Natural killer cell (primary cell): ENCODE measurements at regions not wholly inside any gene's neighbourhood (a gene's known extent, or its start where the extent isn't known, plus 50 kb on each side); places are given as distances from the start of the nearest gene placed in this dataset.

Experiments used
- ATAC-seq, 3 donors: fragments of 150-1000 bp in 2 of 3; fragments of 200-7000 bp in 1 of 3; cut with Tn5 transposase; 1 replicate in 1 of 3; 2 replicates in 2 of 3; pipeline ENCODE4 v1.10.0; 2021; ENCODE audit warnings: mild to moderate bottlenecking in 2 of 3, moderate library complexity in 2 of 3
- DNase-seq, 2 donors: peaks; one replicate each; pipeline versions ENCODE4 v3.0.0 to v3.0.0-alpha.2; 2013 to 2021; ENCODE audit warnings: mixed read lengths in 1 of 2
- H3K27ac ChIP-seq: one replicate; pipeline ENCODE4 v1.5.1; 2013; ENCODE audit warnings: mild to moderate bottlenecking, low read length
- H3K27me3 ChIP-seq: one replicate; pipeline ENCODE4 v1.6.1; 2013; ENCODE audit warnings: low read length; ENCODE audit not compliant: control insufficient read depth, insufficient read depth
- H3K36me3 ChIP-seq: one replicate; pipeline ENCODE4 v1.6.1; 2013; ENCODE audit warnings: low read length; ENCODE audit not compliant: control insufficient read depth, insufficient read depth
- H3K4me1 ChIP-seq: one replicate; pipeline ENCODE4 v1.6.1; 2013; ENCODE audit warnings: low read length; ENCODE audit not compliant: control insufficient read depth, insufficient read depth
- H3K4me3 ChIP-seq: one replicate; pipeline ENCODE4 v1.5.1; 2013; ENCODE audit warnings: low read length
- H3K9me3 ChIP-seq: one replicate; pipeline ENCODE4 v1.6.1; 2013; ENCODE audit warnings: low read length; ENCODE audit not compliant: control insufficient read depth, insufficient read depth
- H3K27ac Mint-ChIP-seq, 2 donors: one replicate each; pipeline ENCODE4 v1.8.0; 2022; ENCODE audit warnings: mild to moderate bottlenecking in 2 of 2, mixed read lengths in 2 of 2, moderate library complexity in 1 of 2
- H3K27me3 Mint-ChIP-seq, 2 donors: one replicate each; pipeline ENCODE4 v1.8.0; 2022; ENCODE audit warnings: low read depth in 2 of 2, mixed read lengths in 2 of 2
- H3K36me3 Mint-ChIP-seq: one replicate; pipeline ENCODE4 v1.8.0; 2022; ENCODE audit warnings: mixed read lengths
- H3K4me1 Mint-ChIP-seq, 2 donors: one replicate each; pipeline ENCODE4 v1.8.0; 2022; ENCODE audit warnings: mixed read lengths in 2 of 2
- H3K4me3 Mint-ChIP-seq: one replicate; pipeline ENCODE4 v1.8.0; 2022; ENCODE audit warnings: mild to moderate bottlenecking, moderate library complexity, mixed read lengths
- H3K9me3 Mint-ChIP-seq, 2 donors: one replicate each; pipeline ENCODE4 v1.8.0; 2022; ENCODE audit warnings: mixed read lengths in 2 of 2
- WGBS: methylation state at CpG from one replicate; pipeline ENCODE4 v1.1.7; 2013; ENCODE audit warnings: missing lambda C conversion rate; ENCODE audit not compliant: insufficient coverage; 5-methylcytosine and 5-hydroxymethylcytosine counted together
- intact Hi-C: fragments of 100-400 bp; cut with micrococcal nuclease; formaldehyde crosslinking; loops from one replicate; pipeline ENCODE4 v1.14.2; 2022
- TF ChIP-seq, protein P1 (sequence below): fragments of 200-600 bp; IDR thresholded peaks from one replicate; pipeline ENCODE4 v1.8.0; 2022; ENCODE audit warnings: antibody characterized with exemption

DNA sequence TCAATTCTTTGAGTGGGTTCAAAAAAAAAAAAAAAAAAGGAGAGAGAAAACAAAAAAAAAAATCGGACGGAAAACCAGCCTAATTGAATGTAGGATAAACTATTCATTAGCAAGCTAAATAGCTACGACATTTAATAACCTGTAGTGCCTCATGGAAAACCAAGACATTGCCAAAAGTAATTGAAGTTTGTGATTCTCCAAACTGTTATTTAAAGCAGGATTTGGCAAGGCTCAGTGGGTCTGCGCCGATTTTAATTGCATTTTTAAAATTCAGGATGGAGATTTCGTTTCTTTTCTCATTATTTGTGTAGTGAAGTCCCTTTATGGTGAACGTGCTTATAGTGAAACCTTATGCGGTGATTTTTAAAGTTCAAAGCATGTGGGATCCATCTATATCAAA, 127.2 kb upstream of the NFIB start:
- no peaks in the 10 kb centered on the region for H3K4me1 Mint-ChIP-seq
- H3K4me3 Mint-ChIP-seq: no peak overlapping the region
- H3K27ac ChIP-seq: no peak overlapping the region
- TF ChIP-seq, protein P1, sequence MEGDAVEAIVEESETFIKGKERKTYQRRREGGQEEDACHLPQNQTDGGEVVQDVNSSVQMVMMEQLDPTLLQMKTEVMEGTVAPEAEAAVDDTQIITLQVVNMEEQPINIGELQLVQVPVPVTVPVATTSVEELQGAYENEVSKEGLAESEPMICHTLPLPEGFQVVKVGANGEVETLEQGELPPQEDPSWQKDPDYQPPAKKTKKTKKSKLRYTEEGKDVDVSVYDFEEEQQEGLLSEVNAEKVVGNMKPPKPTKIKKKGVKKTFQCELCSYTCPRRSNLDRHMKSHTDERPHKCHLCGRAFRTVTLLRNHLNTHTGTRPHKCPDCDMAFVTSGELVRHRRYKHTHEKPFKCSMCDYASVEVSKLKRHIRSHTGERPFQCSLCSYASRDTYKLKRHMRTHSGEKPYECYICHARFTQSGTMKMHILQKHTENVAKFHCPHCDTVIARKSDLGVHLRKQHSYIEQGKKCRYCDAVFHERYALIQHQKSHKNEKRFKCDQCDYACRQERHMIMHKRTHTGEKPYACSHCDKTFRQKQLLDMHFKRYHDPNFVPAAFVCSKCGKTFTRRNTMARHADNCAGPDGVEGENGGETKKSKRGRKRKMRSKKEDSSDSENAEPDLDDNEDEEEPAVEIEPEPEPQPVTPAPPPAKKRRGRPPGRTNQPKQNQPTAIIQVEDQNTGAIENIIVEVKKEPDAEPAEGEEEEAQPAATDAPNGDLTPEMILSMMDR: no peak
- H3K27me3 ChIP-seq: no peaks in the 10 kb centered on the region
- WGBS: 96% methylated on average over 4 of the region's 8 CpGs
- no peak overlapping the region for H3K27ac Mint-ChIP-seq
- no peaks in the 10 kb centered on the region for H3K4me1 ChIP-seq
- H3K36me3 Mint-ChIP-seq: no peaks in the 10 kb centered on the region
- intact Hi-C loops: no loop called here
- no peaks in the 10 kb centered on the region for H3K9me3 Mint-ChIP-seq
- H3K36me3 ChIP-seq: no peaks in the 10 kb centered on the region
- H3K4me3 ChIP-seq: no peak overlapping the region
- ATAC-seq (no peak), DNase-seq (no peak)
- H3K9me3 ChIP-seq: no peaks in the 10 kb centered on the region
- H3K27me3 Mint-ChIP-seq: peaks cover 0 to 4% of the 10 kb centered on the region in 2 donors

DNA sequence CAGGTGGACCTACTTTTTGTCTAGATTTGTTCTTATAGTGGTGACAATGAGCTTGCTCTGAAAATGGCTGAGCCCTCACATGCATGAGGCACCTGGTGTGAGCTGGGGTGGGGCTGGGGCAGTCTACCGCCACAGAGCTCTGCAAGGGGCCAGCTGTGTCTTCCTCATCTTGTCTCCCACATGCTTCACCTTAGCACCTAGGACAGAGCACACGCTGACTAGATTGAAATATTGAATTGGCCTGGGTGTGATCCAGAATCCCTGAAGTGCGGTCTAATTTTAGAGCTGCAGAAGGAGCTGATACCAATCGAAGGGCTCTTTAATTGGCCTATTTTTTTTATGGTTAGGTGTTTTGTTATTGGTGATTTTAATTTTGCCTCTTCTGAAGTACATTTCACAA, 126.1 kb upstream of the NFIB start:
- Histone ChIP-seq H3K4me3 (no peak overlapping the region), H3K27me3 (no peaks in the 10 kb centered on the region), H3K9me3 (no peaks in the 10 kb centered on the region), H3K27ac (no peak overlapping the region), H3K36me3 (no peaks in the 10 kb centered on the region), H3K4me1 (no peaks in the 10 kb centered on the region)
- TF ChIP-seq, protein P1: no peak
- no peaks in the 10 kb centered on the region for H3K4me1 Mint-ChIP-seq
- no peaks in the 10 kb centered on the region for H3K9me3 Mint-ChIP-seq
- H3K4me3 Mint-ChIP-seq: no peak overlapping the region
- DNase-seq: no peak
- H3K27ac Mint-ChIP-seq: no peak overlapping the region
- intact Hi-C loops: no loop called here
- WGBS: 87% methylated on average over 3 of the region's 4 CpGs
- H3K27me3 Mint-ChIP-seq: peaks cover 0 to 4% of the 10 kb centered on the region in 2 donors
- no peak for ATAC-seq
- H3K36me3 Mint-ChIP-seq: no peaks in the 10 kb centered on the region

DNA sequence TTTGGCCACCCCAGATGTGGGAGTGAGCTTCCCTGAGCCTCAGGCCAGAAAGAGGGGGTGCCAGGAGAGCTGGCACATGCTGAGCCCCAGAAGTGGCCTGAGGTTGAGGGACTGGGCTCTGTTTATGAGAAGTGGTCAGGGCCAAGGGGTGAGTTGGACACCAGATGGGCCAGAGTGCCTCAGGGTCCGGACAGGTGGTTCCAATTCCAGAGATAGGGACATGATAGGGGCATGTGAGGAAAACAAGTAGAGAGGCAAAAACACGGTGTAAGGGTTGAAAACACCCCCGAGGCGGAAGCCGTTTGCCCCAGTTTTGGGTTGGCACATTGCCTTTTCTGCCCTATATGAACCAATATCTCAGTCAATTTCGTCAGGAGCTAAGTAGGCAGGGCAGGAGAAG, 125.6 kb upstream of the NFIB start:
- 83% methylated on average over 6 of the region's 6 CpGs for WGBS
- peaks cover 0 to 4% of the 10 kb centered on the region in 2 donors for H3K27me3 Mint-ChIP-seq
- no peaks in the 10 kb centered on the region for H3K36me3 Mint-ChIP-seq
- TF ChIP-seq, protein P1: no peak
- no peak overlapping the region for H3K27ac Mint-ChIP-seq
- H3K9me3 ChIP-seq: no peaks in the 10 kb centered on the region
- H3K9me3 Mint-ChIP-seq: no peaks in the 10 kb centered on the region
- intact Hi-C loops: no loop called here
- no peak overlapping the region for H3K4me3 ChIP-seq
- DNase-seq (no peak), ATAC-seq (no peak)
- no peaks in the 10 kb centered on the region for H3K27me3 ChIP-seq
- no peaks in the 10 kb centered on the region for H3K4me1 ChIP-seq
- no peaks in the 10 kb centered on the region for H3K36me3 ChIP-seq
- H3K4me1 Mint-ChIP-seq: no peaks in the 10 kb centered on the region
- no peak overlapping the region for H3K4me3 Mint-ChIP-seq
- H3K27ac ChIP-seq: no peak overlapping the region

DNA sequence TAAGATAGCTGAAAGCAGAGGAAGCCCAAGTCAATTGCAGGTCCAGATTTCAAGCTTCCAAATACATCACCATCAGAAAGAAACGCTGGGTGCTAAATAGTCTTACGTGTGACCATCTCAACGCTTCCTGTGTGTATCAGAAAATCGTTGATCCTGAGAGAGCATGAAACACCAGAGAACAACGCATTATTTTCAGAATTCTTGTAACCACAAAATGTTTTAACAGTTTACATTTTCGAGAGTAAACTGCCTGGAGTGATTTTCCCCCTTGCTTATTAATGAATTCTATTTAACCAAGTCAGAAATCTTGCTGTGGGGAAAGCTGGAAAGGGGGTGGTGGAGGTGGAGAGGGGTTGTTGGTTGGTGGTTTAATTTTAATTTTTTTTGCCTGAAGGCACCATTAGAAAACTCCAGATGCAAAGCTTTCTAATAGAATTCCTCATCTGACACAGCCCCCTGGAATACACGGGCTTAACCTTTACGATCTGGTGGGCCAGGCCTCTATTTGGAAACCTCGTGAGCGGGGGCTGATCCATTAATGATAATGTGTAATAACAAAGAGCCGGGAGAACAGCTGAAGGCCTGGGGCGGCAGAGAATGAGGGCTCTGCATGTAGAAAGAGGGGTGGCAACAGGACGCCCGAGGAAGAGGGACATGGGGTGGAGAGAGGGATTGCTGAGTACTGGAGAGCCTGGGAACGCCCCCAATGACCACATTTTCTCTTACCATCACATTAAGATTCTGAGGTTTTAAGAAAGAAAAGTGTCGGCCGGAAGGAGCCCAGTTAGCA, 124.5 kb upstream of the NFIB start:
- TF ChIP-seq, protein P1: no peak
- Histone ChIP-seq H3K4me1 (no peaks in the 10 kb centered on the region), H3K36me3 (no peaks in the 10 kb centered on the region), H3K27ac (no peak overlapping the region), H3K4me3 (no peak overlapping the region), H3K9me3 (no peaks in the 10 kb centered on the region), H3K27me3 (no peaks in the 10 kb centered on the region)
- H3K36me3 Mint-ChIP-seq: no peaks in the 10 kb centered on the region
- peaks cover 0 to 4% of the 10 kb centered on the region in 2 donors for H3K27me3 Mint-ChIP-seq
- no peaks in the 10 kb centered on the region for H3K9me3 Mint-ChIP-seq
- intact Hi-C loops: no loop called here
- DNase-seq (no peak), ATAC-seq (no peak)
- no peaks in the 10 kb centered on the region for H3K4me1 Mint-ChIP-seq
- H3K27ac Mint-ChIP-seq: no peak overlapping the region
- WGBS: 87% methylated on average over 13 of the region's 17 CpGs
- H3K4me3 Mint-ChIP-seq: no peak overlapping the region
